NCI-H1417 (cell line): ENCODE measurements at regions not wholly inside any gene's neighbourhood (a gene's known extent, or its start where the extent isn't known, plus 50 kb on each side); places are given as distances from the start of the nearest gene placed in this dataset.

Source experiments
- DNase-seq, 3 experiments: peaks; one replicate each; lab custom pipeline; 2025; lab: John Stamatoyannopoulos, UW

- no peak for DNase-seq
Measured at GRCh38 chr2:71864085-71864484, 283.6 kb downstream of the CYP26B1 start.

GRCh38 chr2:71863396-71863795 is 284.3 kb downstream of the CYP26B1 start:
- DNase-seq, result no peak

DNA sequence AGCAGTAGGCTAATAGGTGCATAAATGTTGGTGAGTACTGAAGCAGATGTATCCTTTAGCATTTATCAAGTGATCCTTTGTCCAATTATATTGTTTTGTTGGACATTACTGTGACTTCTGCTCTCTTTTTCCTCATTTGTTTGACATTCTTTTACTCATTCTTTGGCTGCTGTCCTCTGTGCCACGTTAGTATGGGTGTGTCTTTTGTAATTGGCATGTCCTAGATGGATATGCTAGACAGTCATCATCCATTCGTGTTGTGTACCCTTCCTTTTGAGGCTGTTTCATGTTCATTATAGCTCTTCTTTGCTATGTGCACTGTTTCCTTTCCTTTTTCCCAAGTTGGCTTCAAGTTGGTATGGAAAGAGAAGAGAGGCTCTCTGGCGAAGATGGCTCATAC is 284.7 kb downstream of the CYP26B1 start:
- DNase-seq, result no peak

DNA sequence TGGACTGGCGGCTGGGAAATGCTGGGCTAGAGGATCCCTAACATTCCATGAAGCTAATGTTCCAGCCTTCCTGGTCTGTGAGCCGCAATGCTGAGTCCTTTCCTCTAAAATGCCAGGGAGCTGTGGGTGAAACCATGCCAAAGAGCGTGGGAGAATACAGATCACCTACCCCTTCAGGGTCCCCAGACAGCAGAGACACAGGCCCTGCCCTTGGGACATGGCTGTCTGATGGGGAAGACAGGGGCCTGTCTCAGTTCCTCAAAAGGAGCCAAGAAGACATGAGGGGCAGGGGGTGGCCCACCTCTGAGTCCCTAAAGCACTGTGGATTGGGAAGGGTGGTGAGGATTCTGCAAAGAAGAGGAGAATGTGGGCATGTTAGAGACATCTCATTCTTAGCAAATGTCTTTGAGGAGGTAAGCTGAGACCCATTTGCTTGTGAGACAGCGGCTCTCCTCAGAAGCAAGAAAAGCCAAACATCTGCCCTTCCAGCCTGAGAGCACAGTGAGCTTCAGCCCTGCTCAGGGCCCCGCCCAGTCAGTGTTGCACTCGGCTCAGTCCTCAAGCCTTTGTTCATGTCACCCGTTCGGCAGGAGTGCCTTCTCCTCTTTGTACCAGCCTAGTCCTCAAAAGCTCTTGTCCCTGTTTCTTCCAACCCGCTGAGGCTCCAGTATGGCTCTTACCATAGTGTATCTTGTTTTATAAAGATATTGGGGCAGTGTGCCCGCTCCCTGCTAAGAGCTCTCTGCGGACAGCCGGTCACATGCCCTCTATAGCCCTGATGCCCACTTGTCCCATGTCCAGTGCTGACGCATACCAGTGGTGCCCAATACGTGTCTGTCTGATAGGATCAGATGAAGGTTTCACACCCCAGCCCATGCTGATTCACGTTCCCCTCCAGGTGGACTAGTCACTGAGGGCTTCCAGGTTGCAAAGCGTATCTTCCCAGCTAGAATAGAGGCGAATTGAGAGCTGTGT is 286.2 kb downstream of the CYP26B1 start:
- peak in 1 of 3 experiments; percentile 11 for DNase-seq

DNA sequence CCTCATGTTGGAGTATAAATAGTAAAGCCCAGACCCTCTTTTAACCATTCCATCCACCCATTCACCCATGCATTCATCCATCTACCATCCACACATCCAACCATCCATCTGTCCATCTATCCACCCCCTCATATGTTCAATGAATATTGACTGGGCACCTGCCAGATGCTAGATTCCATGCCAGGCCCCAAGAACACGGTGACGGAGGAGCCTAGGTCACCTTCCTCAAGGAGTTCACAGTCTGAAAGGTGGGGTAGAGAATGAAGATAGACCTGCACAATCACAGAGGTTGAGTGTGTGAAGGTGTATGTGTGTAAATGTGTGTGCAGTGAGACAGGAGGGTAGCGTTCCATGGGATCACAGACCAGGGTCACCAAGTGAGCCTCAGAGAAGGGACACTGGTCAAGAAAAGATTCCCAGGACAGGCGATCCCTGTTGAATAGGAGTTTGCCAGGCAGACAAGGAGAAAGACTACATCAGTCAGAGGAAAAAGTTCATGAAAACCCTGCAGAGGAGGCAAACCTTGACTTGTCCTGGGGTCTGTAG is 287.2 kb downstream of the CYP26B1 start:
- DNase-seq, result no peak

DNA sequence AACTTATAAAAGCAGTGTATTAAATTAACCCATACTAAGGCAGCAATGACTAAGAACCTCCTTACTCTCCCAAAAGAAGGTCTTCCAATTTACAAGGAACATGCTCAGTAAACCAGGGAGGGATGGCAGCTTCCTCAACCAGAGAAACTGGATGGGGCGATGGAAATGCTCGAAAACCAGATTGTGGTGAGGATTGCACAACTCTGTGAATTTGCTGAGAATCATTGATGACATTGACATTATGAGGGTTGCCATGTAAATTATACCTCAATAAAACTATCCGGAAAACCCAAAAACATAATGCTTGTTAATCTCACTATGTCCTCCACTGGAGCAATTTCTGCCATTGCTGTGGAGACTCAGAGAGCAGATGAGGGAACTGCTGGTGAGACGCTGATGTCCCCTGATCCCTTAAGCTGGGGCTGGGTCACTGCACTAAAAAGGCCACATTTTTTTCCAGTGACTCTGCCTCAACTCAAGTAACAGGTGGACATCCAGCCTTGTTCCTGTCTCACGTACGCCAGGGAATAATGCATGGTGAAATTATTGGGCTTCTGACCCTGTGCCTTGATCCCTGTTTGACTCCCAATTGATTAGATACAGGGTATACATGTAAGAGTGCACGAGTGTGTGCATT is 288.3 kb downstream of the CYP26B1 start:
- DNase-seq, result no peak

GRCh38 chr2:71858071-71858470 is 289.6 kb downstream of the CYP26B1 start:
- no peak for DNase-seq

- DNase-seq, result no peak
Measured at GRCh38 chr2:71857636-71858035, 290.0 kb downstream of the CYP26B1 start.

- no peak for DNase-seq
Measured at GRCh38 chr2:71856773-71857525, 290.7 kb downstream of the CYP26B1 start.

- DNase-seq, result no peak
Measured at GRCh38 chr2:71853858-71854257, 293.8 kb downstream of the CYP26B1 start.

GRCh38 chr2:71852141-71852711 is 295.4 kb downstream of the CYP26B1 start:
- no peak for DNase-seq

GRCh38 chr2:71851094-71851750 is 296.4 kb downstream of the CYP26B1 start:
- DNase-seq, result no peak

DNA sequence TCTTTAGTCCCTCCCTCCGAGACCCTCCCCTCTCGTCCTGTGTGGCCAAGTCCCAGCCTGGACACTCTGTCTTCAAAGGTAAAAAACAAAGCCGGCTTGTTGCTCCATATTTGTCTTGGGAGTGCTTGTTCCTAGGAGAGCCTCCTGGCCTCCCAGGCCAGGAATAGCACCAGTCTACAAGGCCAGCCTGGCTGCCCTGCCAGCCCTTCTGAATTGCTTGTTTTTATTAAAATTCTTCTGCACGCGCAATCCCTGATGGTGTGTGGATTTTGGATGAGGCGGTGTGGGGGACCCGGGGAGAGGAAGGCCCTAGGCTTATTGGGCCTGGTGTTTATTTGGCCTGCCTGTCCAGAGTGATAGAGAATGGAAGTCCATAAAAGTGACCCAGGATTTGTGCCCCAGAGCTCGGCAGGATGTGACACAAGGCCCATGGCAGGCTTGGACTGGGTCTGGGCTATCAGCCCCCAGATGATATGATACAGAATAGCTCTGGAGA is 297.3 kb downstream of the CYP26B1 start:
- no peak for DNase-seq

DNA sequence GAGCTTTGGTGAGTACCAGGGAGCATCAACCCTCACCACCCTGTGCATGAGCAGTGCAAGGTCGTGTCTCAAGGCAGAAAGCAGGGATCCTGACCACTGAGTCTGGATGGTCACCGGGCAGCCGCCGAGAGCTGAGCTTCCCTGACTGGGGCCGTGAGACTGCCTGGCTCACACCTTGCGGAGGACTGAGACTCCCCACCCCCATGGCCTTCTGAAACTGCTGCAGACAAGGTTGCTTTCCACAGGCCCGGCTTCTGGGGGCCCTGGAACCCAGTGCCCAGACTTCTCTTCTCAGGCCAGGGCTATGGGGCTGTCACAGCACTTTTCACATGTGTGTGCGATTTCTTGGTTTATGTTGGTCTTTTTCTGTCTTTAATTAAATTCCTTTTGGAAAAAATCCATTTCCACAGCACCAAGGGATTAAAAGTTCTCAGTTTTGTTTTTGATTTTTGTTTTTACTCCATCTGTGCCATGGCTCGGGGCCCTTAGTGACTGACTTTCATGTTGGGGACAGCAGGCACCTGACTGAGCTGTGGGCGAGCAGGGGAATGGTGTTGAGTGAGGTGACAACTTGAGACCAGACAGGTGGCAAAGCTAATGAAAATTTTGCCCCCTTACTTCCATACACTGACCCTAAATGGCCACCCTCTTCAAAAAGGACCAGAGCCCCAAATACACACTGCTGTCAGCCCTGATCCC is 297.9 kb downstream of the CYP26B1 start:
- DNase-seq, result no peak

DNA sequence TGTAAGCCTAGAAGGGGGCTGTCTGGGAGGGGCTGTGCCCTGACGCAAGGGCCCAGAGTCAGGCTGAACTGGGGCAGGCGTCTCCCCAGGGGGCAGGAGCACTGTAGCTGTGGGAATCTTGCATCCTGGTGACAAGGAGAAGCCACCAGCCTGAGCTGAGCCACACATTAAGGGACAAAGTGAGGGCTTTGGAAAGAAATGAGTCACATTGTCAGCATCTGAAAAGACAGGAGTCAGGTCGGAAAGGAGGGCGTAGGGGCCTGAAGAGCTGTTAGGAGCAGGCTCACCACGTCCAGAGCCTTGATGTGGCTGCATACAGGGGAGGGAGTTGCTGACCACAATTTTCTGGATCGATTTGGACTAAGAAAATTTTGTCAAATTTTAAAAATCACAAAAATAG is 298.6 kb downstream of the CYP26B1 start:
- DNase-seq, result no peak

- no peak for DNase-seq
Measured at GRCh38 chr2:71846669-71847291, 300.9 kb downstream of the CYP26B1 start.

GRCh38 chr2:71846072-71846471 is 301.6 kb downstream of the CYP26B1 start:
- no peak for DNase-seq

DNA sequence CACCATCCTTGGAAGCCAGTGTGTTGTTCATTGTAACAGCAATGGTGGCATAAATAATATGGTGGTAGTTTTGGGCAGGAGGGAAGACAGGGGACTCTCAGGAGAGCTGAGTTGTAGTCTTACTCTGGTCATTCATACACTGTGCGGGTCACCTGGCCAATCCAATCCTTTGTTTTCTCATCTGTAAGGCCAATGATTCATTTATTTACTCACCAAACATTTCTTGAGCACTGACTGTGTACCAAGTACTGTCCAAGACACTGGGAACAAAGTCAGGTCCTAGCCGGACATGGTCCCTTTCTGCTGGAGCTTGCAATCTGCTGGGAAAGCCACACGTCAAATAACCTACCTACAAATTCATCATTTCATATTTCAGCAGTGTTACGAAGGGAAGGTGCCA is 302.7 kb downstream of the CYP26B1 start:
- DNase-seq, result no peak

GRCh38 chr2:71843391-71843850 is 304.2 kb downstream of the CYP26B1 start:
- DNase-seq, result no peak

DNA sequence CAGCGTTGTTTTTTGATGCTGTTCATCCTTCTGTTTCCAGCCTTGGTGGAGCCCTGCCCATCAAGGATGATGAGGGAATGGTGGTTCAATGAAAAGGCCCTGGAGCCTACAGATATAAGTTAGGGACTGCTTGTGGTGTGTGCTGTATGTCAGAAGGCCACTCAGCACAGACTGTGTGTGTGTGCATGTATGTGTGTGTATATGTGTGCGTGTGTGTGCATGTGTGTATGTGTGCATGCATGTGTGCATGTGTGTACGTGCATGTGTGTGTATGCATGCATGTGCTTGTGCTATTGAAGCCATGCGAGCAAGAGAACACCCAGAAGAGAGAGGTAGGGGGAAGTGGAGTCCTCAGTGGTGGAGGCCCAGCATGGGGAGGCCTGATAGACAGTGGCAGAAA is 304.9 kb downstream of the CYP26B1 start:
- DNase-seq, result no peak
